Spleen (tissue), 7 donors: ENCODE measurements at regions not wholly inside any gene's neighbourhood (a gene's known extent, or its start where the extent isn't known, plus 50 kb on each side); places are given as distances from the start of the nearest gene placed in this dataset.

Experiments
- CTCF ChIP-seq, 11 experiments: fragments of 200-600 bp in 7 of 11; fragments of 450-650 bp in 4 of 11; sonication (generic) in 4 of 11; IDR thresholded peaks in 8 of 11; conservative IDR thresholded peaks in 3 of 11; 1 replicate in 7 of 11; 2 replicates in 4 of 11; pipeline versions ENCODE4 v1.4.0 to v1.8.0; 2016 to 2021; ENCODE audit warnings: antibody characterized with exemption in 11 of 11, inconsistent platforms in 4 of 11, mild to moderate bottlenecking in 1 of 11
- POLR2A ChIP-seq, 3 donors: fragments of 450-650 bp; IDR thresholded peaks; one replicate each; pipeline ENCODE4 v1.5.1; 2017; ENCODE audit warnings: antibody characterized with exemption in 3 of 3, mild to moderate bottlenecking in 1 of 3
- POLR2AphosphoS5 ChIP-seq, 3 donors: sonication (generic); formaldehyde crosslinking; IDR thresholded peaks; one replicate each; pipeline ENCODE4 v1.5.1; 2017; ENCODE audit warnings: antibody characterized with exemption in 3 of 3
- donor health status: DM: no; HTN: no; CAD: no; lungs with moderate emphysema.
- donor health status: DM: no; HTN: no; CAD: no.
- donor health status: DM: no; HTN: no; CAD: no.

GRCh38 chr11:134992981-134993380, 580.9 kb upstream of the B3GAT1 start:
- TF ChIP-seq POLR2AphosphoS5 (IDR thresholded peaks at IDR 0.05) (no peak), CTCF (IDR thresholded peaks at IDR 0.05 in 8 of 11, conservative IDR thresholded peaks at IDR 0.05 in 3 of 11) (no peak), POLR2A (IDR thresholded peaks at IDR 0.05) (no peak)
